Osteoblast (primary cell): ENCODE measurements at regions not wholly inside any gene's neighbourhood (a gene's known extent, or its start where the extent isn't known, plus 50 kb on each side); places are given as distances from the start of the nearest gene placed in this dataset.

Experiments used
- DNase-seq: peaks from one replicate; pipeline ENCODE4 v3.0.0; 2011; ENCODE audit warnings: low spot score, mixed read lengths; ENCODE audit not compliant: insufficient read length; ENCODE audit errors: missing footprints
- H2AFZ ChIP-seq: 2 replicates; pipeline ENCODE4 v1.6.0; 2011; ENCODE audit warnings: mild to moderate bottlenecking, low read length
- H3K27ac ChIP-seq: 2 replicates; pipeline ENCODE4 v1.5.1; 2011; ENCODE audit warnings: mild to moderate bottlenecking, low read depth, low read length, moderate library complexity
- H3K27me3 ChIP-seq: 2 replicates; pipeline ENCODE4 v1.6.0; 2012; ENCODE audit warnings: mild to moderate bottlenecking, control low read depth, inconsistent platforms, low read length, moderate library complexity; ENCODE audit not compliant: insufficient read depth
- H3K36me3 ChIP-seq: 2 replicates; pipeline ENCODE4 v1.5.1; 2011; ENCODE audit warnings: mild to moderate bottlenecking, low read length, control low read depth, moderate library complexity; ENCODE audit not compliant: insufficient read depth
- H3K4me1 ChIP-seq: 2 replicates; pipeline ENCODE4 v1.5.1; 2011; ENCODE audit warnings: mild to moderate bottlenecking, low read length, control low read depth, moderate library complexity; ENCODE audit not compliant: insufficient read depth
- H3K4me2 ChIP-seq: 2 replicates; pipeline ENCODE4 v1.6.0; 2011; ENCODE audit warnings: mild to moderate bottlenecking, low read length; ENCODE audit not compliant: insufficient read depth
- H3K4me3 ChIP-seq: fragments of 200-600 bp; sonication (generic); 3 replicates; pipeline ENCODE4 v1.5.1; 2012; ENCODE audit warnings: mild to moderate bottlenecking, low read length, inconsistent platforms; ENCODE audit not compliant: insufficient read depth
- H3K79me2 ChIP-seq: 2 replicates; pipeline ENCODE4 v1.6.0; 2012; ENCODE audit warnings: mild to moderate bottlenecking, low read length, control low read depth, inconsistent platforms; ENCODE audit not compliant: insufficient read depth
- H3K9me3 ChIP-seq: 2 replicates; pipeline ENCODE4 v1.5.1; 2011; ENCODE audit warnings: low read depth, low read length, control low read depth
- H4K20me1 ChIP-seq: 2 replicates; pipeline ENCODE4 v1.6.0; 2012; ENCODE audit warnings: mild to moderate bottlenecking, low read length, control low read depth; ENCODE audit not compliant: insufficient read depth
- CTCF ChIP-seq: IDR thresholded peaks from 2 replicates; pipeline ENCODE4 v1.5.1; 2011; ENCODE audit warnings: mild to moderate bottlenecking, low read depth, low read length, moderate library complexity; ENCODE audit errors: extremely low read depth

DNA sequence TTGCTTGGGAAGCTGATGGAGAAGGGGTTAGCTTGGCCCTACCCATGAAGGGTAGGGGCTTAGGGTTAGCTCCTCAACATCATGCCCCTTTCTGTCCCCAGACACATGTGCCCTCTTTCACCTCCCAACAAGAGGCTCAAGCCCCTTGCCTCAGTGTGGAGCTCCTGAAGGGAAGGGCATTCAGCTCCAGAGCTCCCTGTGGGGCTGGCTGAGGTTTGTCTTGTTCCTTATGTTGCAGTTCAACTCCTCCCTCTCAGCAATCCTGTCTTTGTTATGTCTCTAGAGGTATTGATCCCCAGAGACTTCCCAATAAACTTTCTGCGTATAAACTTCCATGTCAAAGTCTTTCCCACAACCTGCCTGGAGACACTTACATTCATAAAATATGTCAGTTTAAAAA, 252.2 kb upstream of the SP4 start:
- Histone ChIP-seq H3K4me3 (no peak overlapping the region), H3K9me3 (no peaks in the 10 kb centered on the region), H3K4me2 (no peak overlapping the region), H2AFZ (no peak overlapping the region), H3K27ac (no peak overlapping the region), H3K36me3 (no peaks in the 10 kb centered on the region), H3K79me2 (no peaks in the 10 kb centered on the region), H4K20me1 (no peaks in the 10 kb centered on the region), H3K4me1 (no peaks in the 10 kb centered on the region), H3K27me3 (no peaks in the 10 kb centered on the region)
- TF ChIP-seq CTCF = no peak
- DNase-seq = no peak

- no peak for DNase-seq
- Histone ChIP-seq H3K4me3 (no peak overlapping the region), H3K27ac (no peak overlapping the region), H3K79me2 (no peaks in the 10 kb centered on the region), H3K36me3 (no peaks in the 10 kb centered on the region), H3K4me2 (no peak overlapping the region), H4K20me1 (no peaks in the 10 kb centered on the region), H2AFZ (no peak overlapping the region), H3K4me1 (no peaks in the 10 kb centered on the region), H3K27me3 (no peaks in the 10 kb centered on the region), H3K9me3 (no peaks in the 10 kb centered on the region)
- no peak for TF ChIP-seq CTCF
Measured at GRCh38 chr7:21184942-21185652, 242.8 kb upstream of the SP4 start.

DNA sequence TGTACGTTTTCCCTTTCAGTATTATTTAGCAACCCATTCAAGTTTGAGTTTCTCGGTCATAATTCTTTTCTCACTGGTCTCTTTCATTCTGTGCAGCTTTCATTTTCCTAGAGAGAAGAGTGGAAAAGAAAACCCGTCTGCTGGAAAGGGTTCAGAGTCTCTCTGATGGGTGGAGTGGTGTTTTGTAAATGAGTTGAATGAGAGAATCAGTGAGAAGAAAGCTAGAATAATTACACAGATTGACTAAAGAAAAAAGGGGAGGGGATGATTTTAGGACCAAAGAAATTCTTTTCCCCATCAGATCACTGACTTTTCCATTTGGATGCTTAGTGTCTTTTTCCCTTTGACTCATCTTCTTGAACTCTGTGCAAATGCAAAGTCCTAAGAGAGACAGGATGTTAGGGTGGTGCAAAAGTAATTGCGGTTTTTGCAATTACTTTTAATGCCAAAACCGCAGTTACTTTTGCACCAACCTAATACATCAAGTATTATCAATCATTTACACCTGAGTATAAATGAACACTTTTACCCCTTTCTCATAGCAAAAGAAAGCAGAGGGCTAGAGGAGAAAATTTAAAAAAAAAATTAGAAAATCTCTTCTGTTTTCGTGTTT, 242.1 kb upstream of the SP4 start:
- no peaks in the 10 kb centered on the region for H4K20me1 ChIP-seq
- no peak overlapping the region for H3K4me3 ChIP-seq
- H3K79me2 ChIP-seq = no peaks in the 10 kb centered on the region
- H2AFZ ChIP-seq = no peak overlapping the region
- no peaks in the 10 kb centered on the region for H3K36me3 ChIP-seq
- no peak for DNase-seq
- H3K9me3 ChIP-seq = no peaks in the 10 kb centered on the region
- H3K27ac ChIP-seq = no peak overlapping the region
- H3K27me3 ChIP-seq = no peaks in the 10 kb centered on the region
- no peak for TF ChIP-seq CTCF
- no peak overlapping the region for H3K4me2 ChIP-seq
- no peaks in the 10 kb centered on the region for H3K4me1 ChIP-seq

DNA sequence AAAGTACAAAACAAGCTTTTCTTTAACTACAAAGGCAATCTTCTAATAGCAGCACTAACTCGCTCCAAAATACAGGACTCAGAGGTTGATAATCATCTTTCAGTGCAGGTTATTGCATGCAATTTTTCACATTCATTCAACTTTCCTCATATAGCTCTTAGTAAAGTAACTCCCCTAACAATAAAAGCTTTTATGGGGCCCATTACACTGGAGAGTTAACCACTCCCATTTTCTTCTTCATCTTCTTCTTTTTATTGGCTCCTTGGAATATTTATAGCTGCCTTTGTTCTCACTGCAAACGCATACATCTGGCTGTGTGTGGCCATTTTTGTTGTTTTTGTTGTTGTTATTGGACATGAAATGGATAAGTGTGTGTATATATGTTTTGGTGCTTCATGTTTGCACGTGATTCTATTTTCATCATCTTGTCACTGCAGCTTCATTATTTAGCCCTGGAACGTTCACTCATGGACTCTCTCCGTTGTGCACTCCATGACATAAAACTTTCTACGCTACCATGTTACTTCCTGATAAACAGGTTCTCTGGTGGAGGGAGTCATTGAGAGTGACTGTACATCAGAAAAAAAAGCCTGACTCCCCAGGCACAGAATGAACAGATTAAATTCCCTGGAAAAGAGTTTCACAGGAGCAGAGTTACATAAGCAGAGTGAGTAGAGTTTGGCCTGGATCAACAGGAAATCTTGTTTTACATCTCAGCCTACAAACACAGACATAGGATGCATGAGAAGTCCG, 236.4 kb upstream of the SP4 start:
- Histone ChIP-seq H3K36me3 (no peaks in the 10 kb centered on the region), H3K4me3 (no peak overlapping the region), H3K9me3 (no peaks in the 10 kb centered on the region), H3K79me2 (no peaks in the 10 kb centered on the region), H2AFZ (no peak overlapping the region), H3K27me3 (no peaks in the 10 kb centered on the region), H3K27ac (no peak overlapping the region), H4K20me1 (no peaks in the 10 kb centered on the region), H3K4me1 (no peaks in the 10 kb centered on the region), H3K4me2 (no peak overlapping the region)
- TF ChIP-seq CTCF = no peak
- no peak for DNase-seq
